IPS-NIHi11 (cell line): ENCODE measurements at regions not wholly inside any gene's neighbourhood (a gene's known extent, or its start where the extent isn't known, plus 50 kb on each side); places are given as distances from the start of the nearest gene placed in this dataset.
A peak's percentile ranks its signal among the peaks of the same experiment; 100 is the strongest.
"Not testable (repeated sequence)": the region's sequence is repeated elsewhere in the genome, so short reads cannot be mapped to it uniquely, and the experiment has no call there.

Source experiments
- DNase-seq: peaks from one replicate; pipeline ENCODE4 v3.0.0; 2012; ENCODE audit warnings: mixed read lengths, low spot score

- DNase-seq = no peak
Observed at GRCh38 chr5:124512236-124512635, 234.2 kb downstream of the ZNF608 start.

- DNase-seq = no peak
Observed at GRCh38 chr5:124511791-124512190, 234.6 kb downstream of the ZNF608 start.

- DNase-seq = no peak
Observed at GRCh38 chr5:124507688-124508087, 238.8 kb downstream of the ZNF608 start.

GRCh38 chr5:124504081-124504916 is 242.1 kb downstream of the ZNF608 start:
- DNase-seq = no peak

GRCh38 chr5:124502551-124502950 is 243.9 kb downstream of the ZNF608 start:
- DNase-seq = no peak

- DNase-seq = not testable (repeated sequence)
Observed at GRCh38 chr5:124499818-124500217, 246.6 kb downstream of the ZNF608 start.

- not testable (repeated sequence) for DNase-seq
Observed at GRCh38 chr5:124496968-124497367, 249.5 kb downstream of the ZNF608 start.

- no peak for DNase-seq
Observed at GRCh38 chr5:124494540-124495116, 251.8 kb downstream of the ZNF608 start.

- DNase-seq = no peak
Observed at GRCh38 chr5:124492444-124493224, 253.8 kb downstream of the ZNF608 start.

- DNase-seq = not testable (repeated sequence)
Observed at GRCh38 chr5:124490315-124490714, 256.1 kb downstream of the ZNF608 start.

GRCh38 chr5:124481419-124481818 is 265.0 kb downstream of the ZNF608 start:
- no peak for DNase-seq

GRCh38 chr5:124480964-124481363 is 265.5 kb downstream of the ZNF608 start:
- DNase-seq = no peak

GRCh38 chr5:124480022-124480421 is 266.4 kb downstream of the ZNF608 start:
- no peak for DNase-seq

- DNase-seq = no peak
Observed at GRCh38 chr5:124478264-124478663, 268.2 kb downstream of the ZNF608 start.

GRCh38 chr5:124477577-124477976 is 268.9 kb downstream of the ZNF608 start:
- DNase-seq = no peak

GRCh38 chr5:124477062-124477461 is 269.4 kb downstream of the ZNF608 start:
- DNase-seq = peak; percentile 23

- no peak for DNase-seq
Observed at GRCh38 chr5:124474528-124475215, 271.8 kb downstream of the ZNF608 start.

- peak; percentile 46 for DNase-seq
Observed at GRCh38 chr5:124468671-124469411, 277.6 kb downstream of the ZNF608 start.

- DNase-seq = no peak
Observed at GRCh38 chr5:124467745-124468144, 278.7 kb downstream of the ZNF608 start.

- DNase-seq = no peak
Observed at GRCh38 chr5:124466011-124466410, 280.4 kb downstream of the ZNF608 start.

GRCh38 chr5:124463851-124464250 is 282.6 kb downstream of the ZNF608 start:
- DNase-seq = no peak
